ENCODE measurements at regions not wholly inside any gene's neighbourhood (a gene's known extent, or its start where the extent isn't known, plus 50 kb on each side); places are given as distances from the start of the nearest gene placed in this dataset.
"Not testable (repeated sequence)": the region's sequence is repeated elsewhere in the genome, so short reads cannot be mapped to it uniquely, and the experiment has no call there.

GRCh38 chr2:105536175-105536574 is 137.3 kb upstream of the FHL2 start:
- peaks cover 0 to 4% of the 10 kb centered on the region in 2 donors for H3K4me1 ChIP-seq (ENCODE audit: control insufficient read depth in 2 of 2, insufficient read depth in 2 of 2, low read length in 1 of 2)
- H3K36me3 ChIP-seq (ENCODE audit: control insufficient read depth in 2 of 2, insufficient read depth in 2 of 2, low read length in 1 of 2), result no peaks in the 10 kb centered on the region
- H3K27me3 ChIP-seq (ENCODE audit: control insufficient read depth in 1 of 2, insufficient read depth in 2 of 2, low read length in 2 of 2), result no peaks in the 10 kb centered on the region
- WGBS, 2 donors, result 52 to 67% methylated on average over 3 of the region's 3 CpGs
- H3K27ac ChIP-seq (ENCODE audit: low read depth in 2 of 2, low read length in 1 of 2), result no peak overlapping the region
- no peak overlapping the region for H3K4me3 ChIP-seq (ENCODE audit: low read depth in 1 of 2, low read length in 2 of 2)
- no peaks in the 10 kb centered on the region for H3K9me3 ChIP-seq (ENCODE audit: control insufficient read depth in 2 of 2, insufficient read depth in 1 of 2, low read depth in 1 of 2, low read length in 1 of 2)

GRCh38 chr2:105529258-105529657 is 130.4 kb upstream of the FHL2 start:
- not testable (repeated sequence) for H3K9me3 ChIP-seq (ENCODE audit: control insufficient read depth in 2 of 2, insufficient read depth in 1 of 2, low read depth in 1 of 2, low read length in 1 of 2); H3K27ac ChIP-seq (ENCODE audit: low read depth in 2 of 2, low read length in 1 of 2); H3K4me3 ChIP-seq (ENCODE audit: low read depth in 1 of 2, low read length in 2 of 2); H3K36me3 ChIP-seq (ENCODE audit: control insufficient read depth in 2 of 2, insufficient read depth in 2 of 2, low read length in 1 of 2); H3K27me3 ChIP-seq (ENCODE audit: control insufficient read depth in 1 of 2, insufficient read depth in 2 of 2, low read length in 2 of 2); H3K4me1 ChIP-seq (ENCODE audit: control insufficient read depth in 2 of 2, insufficient read depth in 2 of 2, low read length in 1 of 2)

- no peak overlapping the region for H3K4me3 ChIP-seq (ENCODE audit: low read depth in 1 of 2, low read length in 2 of 2)
- no peaks in the 10 kb centered on the region for H3K27me3 ChIP-seq (ENCODE audit: control insufficient read depth in 1 of 2, insufficient read depth in 2 of 2, low read length in 2 of 2)
- 82% methylated on average over 30 of the region's 30 CpGs for WGBS, 2 donors
- H3K36me3 ChIP-seq (ENCODE audit: control insufficient read depth in 2 of 2, insufficient read depth in 2 of 2, low read length in 1 of 2), result no peaks in the 10 kb centered on the region
- H3K9me3 ChIP-seq (ENCODE audit: control insufficient read depth in 2 of 2, insufficient read depth in 1 of 2, low read depth in 1 of 2, low read length in 1 of 2), result no peaks in the 10 kb centered on the region
- H3K4me1 ChIP-seq (ENCODE audit: control insufficient read depth in 2 of 2, insufficient read depth in 2 of 2, low read length in 1 of 2), result no peaks in the 10 kb centered on the region
- no peak overlapping the region for H3K27ac ChIP-seq (ENCODE audit: low read depth in 2 of 2, low read length in 1 of 2)
Observed at GRCh38 chr2:105526000-105526925, 127.4 kb upstream of the FHL2 start.

DNA sequence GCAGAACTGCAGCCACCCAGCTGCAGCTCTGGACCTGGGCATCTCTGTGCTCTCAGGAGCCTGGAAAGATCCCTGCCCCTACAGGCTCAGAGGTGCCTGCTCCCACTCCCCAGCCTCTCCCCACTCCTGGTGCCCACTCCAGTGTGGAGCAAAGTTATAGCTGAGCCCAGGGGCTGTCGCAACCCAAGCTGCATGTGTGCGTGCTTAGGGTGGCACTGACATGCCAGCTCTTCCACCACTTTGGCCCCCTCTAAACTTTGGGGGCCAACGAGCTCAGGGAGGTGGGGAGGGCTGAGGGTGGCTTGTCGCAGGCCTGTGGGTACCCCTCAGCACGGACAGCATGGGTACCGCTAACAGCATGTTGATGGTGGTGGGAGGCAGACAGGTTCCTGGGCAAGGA is 126.3 kb upstream of the FHL2 start:
- Histone ChIP-seq H3K9me3 (ENCODE audit: control insufficient read depth in 2 of 2, insufficient read depth in 1 of 2, low read depth in 1 of 2, low read length in 1 of 2) (no peaks in the 10 kb centered on the region), H3K27ac (ENCODE audit: low read depth in 2 of 2, low read length in 1 of 2) (no peak overlapping the region), H3K36me3 (ENCODE audit: control insufficient read depth in 2 of 2, insufficient read depth in 2 of 2, low read length in 1 of 2) (no peaks in the 10 kb centered on the region), H3K4me1 (ENCODE audit: control insufficient read depth in 2 of 2, insufficient read depth in 2 of 2, low read length in 1 of 2) (no peaks in the 10 kb centered on the region), H3K4me3 (ENCODE audit: low read depth in 1 of 2, low read length in 2 of 2) (no peak overlapping the region), H3K27me3 (ENCODE audit: control insufficient read depth in 1 of 2, insufficient read depth in 2 of 2, low read length in 2 of 2) (no peaks in the 10 kb centered on the region)
- WGBS, 2 donors, result 90 to 95% methylated on average over 6 of the region's 6 CpGs

DNA sequence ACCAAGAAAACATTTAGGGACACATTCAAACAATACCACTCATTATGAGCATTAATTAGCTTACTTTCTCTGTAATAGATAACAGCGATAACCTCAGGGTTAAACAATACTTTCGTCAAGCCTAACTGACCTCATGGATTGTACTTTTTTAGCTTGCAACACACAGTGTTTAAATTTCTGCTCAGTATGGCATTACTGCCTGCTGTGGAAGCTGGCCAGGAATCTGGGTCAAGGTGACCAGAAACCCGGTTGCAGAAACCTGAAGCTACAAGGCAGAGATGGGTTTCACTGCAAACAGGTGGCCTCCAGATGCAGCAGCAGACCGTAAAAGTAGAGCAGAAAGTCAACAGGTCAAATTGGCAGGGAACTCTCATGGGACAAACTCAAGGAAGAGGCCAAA is 123.8 kb upstream of the FHL2 start:
- Histone ChIP-seq H3K36me3 (ENCODE audit: control insufficient read depth in 2 of 2, insufficient read depth in 2 of 2, low read length in 1 of 2) (no peaks in the 10 kb centered on the region), H3K27me3 (ENCODE audit: control insufficient read depth in 1 of 2, insufficient read depth in 2 of 2, low read length in 2 of 2) (no peaks in the 10 kb centered on the region), H3K27ac (ENCODE audit: low read depth in 2 of 2, low read length in 1 of 2) (no peak overlapping the region), H3K4me1 (ENCODE audit: control insufficient read depth in 2 of 2, insufficient read depth in 2 of 2, low read length in 1 of 2) (peaks cover 0 to 3% of the 10 kb centered on the region in 2 donors), H3K9me3 (ENCODE audit: control insufficient read depth in 2 of 2, insufficient read depth in 1 of 2, low read depth in 1 of 2, low read length in 1 of 2) (no peaks in the 10 kb centered on the region), H3K4me3 (ENCODE audit: low read depth in 1 of 2, low read length in 2 of 2) (no peak overlapping the region)
- 62 to 82% methylated on average over 4 of the region's 4 CpGs for WGBS, 2 donors

- H3K27me3 ChIP-seq (ENCODE audit: control insufficient read depth in 1 of 2, insufficient read depth in 2 of 2, low read length in 2 of 2), result no peaks in the 10 kb centered on the region
- no peaks in the 10 kb centered on the region for H3K36me3 ChIP-seq (ENCODE audit: control insufficient read depth in 2 of 2, insufficient read depth in 2 of 2, low read length in 1 of 2)
- WGBS, 2 donors, result 64 to 69% methylated on average over 6 of the region's 6 CpGs
- H3K4me3 ChIP-seq (ENCODE audit: low read depth in 1 of 2, low read length in 2 of 2), result no peak overlapping the region
- no peaks in the 10 kb centered on the region for H3K9me3 ChIP-seq (ENCODE audit: control insufficient read depth in 2 of 2, insufficient read depth in 1 of 2, low read depth in 1 of 2, low read length in 1 of 2)
- peaks cover 0 to 5% of the 10 kb centered on the region in 2 donors for H3K4me1 ChIP-seq (ENCODE audit: control insufficient read depth in 2 of 2, insufficient read depth in 2 of 2, low read length in 1 of 2)
- H3K27ac ChIP-seq (ENCODE audit: low read depth in 2 of 2, low read length in 1 of 2), result no peak overlapping the region
Observed at GRCh38 chr2:105521616-105522015, 122.8 kb upstream of the FHL2 start.

DNA sequence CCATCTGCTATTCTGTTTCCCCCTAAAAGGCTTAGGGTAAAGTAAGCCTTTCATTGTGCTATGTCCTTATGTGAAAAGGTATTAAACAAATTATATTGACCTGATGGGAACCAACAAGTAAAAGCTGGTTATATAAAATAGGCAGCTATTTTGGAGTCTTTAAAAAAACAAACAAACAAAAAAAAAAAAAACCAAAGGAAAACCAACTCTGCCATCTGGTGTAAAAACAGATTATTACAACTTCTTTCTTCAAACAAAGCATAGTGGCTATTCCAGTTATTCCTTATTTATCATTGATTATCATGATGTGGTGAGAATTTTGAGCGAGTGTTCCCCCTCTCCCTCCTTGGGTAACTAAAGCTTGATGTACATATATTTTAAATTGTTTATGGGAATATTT is 122.3 kb upstream of the FHL2 start:
- H3K27me3 ChIP-seq (ENCODE audit: control insufficient read depth in 1 of 2, insufficient read depth in 2 of 2, low read length in 2 of 2), result no peaks in the 10 kb centered on the region
- no peak overlapping the region for H3K27ac ChIP-seq (ENCODE audit: low read depth in 2 of 2, low read length in 1 of 2)
- H3K4me3 ChIP-seq (ENCODE audit: low read depth in 1 of 2, low read length in 2 of 2), result no peak overlapping the region
- no peaks in the 10 kb centered on the region for H3K9me3 ChIP-seq (ENCODE audit: control insufficient read depth in 2 of 2, insufficient read depth in 1 of 2, low read depth in 1 of 2, low read length in 1 of 2)
- WGBS, 2 donors, result 3 to 8% methylated on average over 1 of the region's 1 CpG
- no peaks in the 10 kb centered on the region for H3K36me3 ChIP-seq (ENCODE audit: control insufficient read depth in 2 of 2, insufficient read depth in 2 of 2, low read length in 1 of 2)
- H3K4me1 ChIP-seq (ENCODE audit: control insufficient read depth in 2 of 2, insufficient read depth in 2 of 2, low read length in 1 of 2), result peaks cover under 1 to 6% of the 10 kb centered on the region in 2 donors

- no peaks in the 10 kb centered on the region for H3K27me3 ChIP-seq (ENCODE audit: control insufficient read depth in 1 of 2, insufficient read depth in 2 of 2, low read length in 2 of 2)
Observed at GRCh38 chr2:105519516-105519915, 120.7 kb upstream of the FHL2 start.

DNA sequence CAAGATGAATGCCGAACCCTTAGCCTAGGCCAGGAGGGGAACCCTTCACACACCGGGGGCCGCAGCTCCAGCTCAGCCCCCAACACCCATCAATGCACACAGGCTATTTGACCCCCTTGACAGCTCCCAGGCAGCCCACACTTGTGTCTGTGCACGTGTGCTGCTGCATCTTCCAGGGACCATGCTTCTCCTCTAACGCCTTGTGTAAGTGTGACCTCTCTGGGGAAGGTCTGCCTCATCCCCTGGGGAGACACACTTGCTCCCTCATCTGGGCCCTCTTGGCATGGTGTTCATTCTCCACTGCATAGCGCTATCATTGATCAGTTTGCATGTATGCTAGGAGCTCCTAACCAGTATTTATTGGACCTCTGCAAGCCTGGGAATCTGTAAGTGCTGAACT is 120.0 kb upstream of the FHL2 start:
- WGBS, 2 donors, result 80 to 88% methylated on average over 6 of the region's 6 CpGs
- Histone ChIP-seq H3K4me1 (ENCODE audit: control insufficient read depth in 2 of 2, insufficient read depth in 2 of 2, low read length in 1 of 2) (peaks cover 5 to 11% of the 10 kb centered on the region in 2 donors), H3K36me3 (ENCODE audit: control insufficient read depth in 2 of 2, insufficient read depth in 2 of 2, low read length in 1 of 2) (no peaks in the 10 kb centered on the region), H3K4me3 (ENCODE audit: low read depth in 1 of 2, low read length in 2 of 2) (no peak overlapping the region), H3K27ac (ENCODE audit: low read depth in 2 of 2, low read length in 1 of 2) (no peak overlapping the region), H3K27me3 (ENCODE audit: control insufficient read depth in 1 of 2, insufficient read depth in 2 of 2, low read length in 2 of 2) (no peaks in the 10 kb centered on the region), H3K9me3 (ENCODE audit: control insufficient read depth in 2 of 2, insufficient read depth in 1 of 2, low read depth in 1 of 2, low read length in 1 of 2) (no peaks in the 10 kb centered on the region)

More at GRCh38 chr2:105519516-105519915, 120.7 kb upstream of the FHL2 start:
- Histone ChIP-seq H3K4me1 (ENCODE audit: control insufficient read depth in 2 of 2, insufficient read depth in 2 of 2, low read length in 1 of 2) (peaks cover 5 to 11% of the 10 kb centered on the region in 2 donors), H3K9me3 (ENCODE audit: control insufficient read depth in 2 of 2, insufficient read depth in 1 of 2, low read depth in 1 of 2, low read length in 1 of 2) (no peaks in the 10 kb centered on the region), H3K4me3 (ENCODE audit: low read depth in 1 of 2, low read length in 2 of 2) (no peak overlapping the region), H3K27ac (ENCODE audit: low read depth in 2 of 2, low read length in 1 of 2) (no peak overlapping the region), H3K36me3 (ENCODE audit: control insufficient read depth in 2 of 2, insufficient read depth in 2 of 2, low read length in 1 of 2) (no peaks in the 10 kb centered on the region)
- 73 to 74% methylated on average over 3 of the region's 3 CpGs for WGBS, 2 donors

Measured in esophagus (tissue), 2 donors.